Loucy (cell line): ENCODE measurements at regions not wholly inside any gene's neighbourhood (a gene's known extent, or its start where the extent isn't known, plus 50 kb on each side); places are given as distances from the start of the nearest gene placed in this dataset.

Experiments
- EZH2phosphoT487 ChIP-seq: fragments of 200-600 bp; IDR thresholded peaks from 2 replicates; pipeline ENCODE4 v1.6.1; 2018; ENCODE audit warnings: antibody characterized with exemption, mild to moderate bottlenecking, moderate library complexity, borderline replicate concordance
- TF ChIP-seq, protein P1 (sequence below): fragments of 200-600 bp; sonication (generic); conservative IDR thresholded peaks from 2 replicates; pipeline ENCODE4 v1.5.1; 2014; ENCODE audit warnings: mild to moderate bottlenecking, antibody characterized with exemption, low read length

DNA sequence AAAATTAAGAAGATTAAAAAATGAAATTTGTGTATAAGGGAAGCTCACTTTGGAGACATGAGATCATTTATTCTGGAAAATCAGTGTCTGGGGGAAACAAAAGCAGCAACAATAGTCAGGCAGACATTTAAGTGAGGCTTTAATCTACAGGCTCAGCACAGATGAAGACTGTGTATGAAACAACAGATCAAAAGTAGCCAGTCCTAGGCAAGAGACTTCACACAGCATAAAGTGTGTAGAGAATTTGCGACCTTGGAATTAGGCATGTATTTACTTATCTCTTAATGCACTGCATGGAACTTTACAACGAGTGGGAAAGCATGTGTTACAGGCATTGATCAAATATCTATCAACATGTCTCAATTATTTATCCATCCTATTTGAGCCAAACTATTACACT is 1099.9 kb downstream of the PLA2G4A start:
- TF ChIP-seq, protein P1, sequence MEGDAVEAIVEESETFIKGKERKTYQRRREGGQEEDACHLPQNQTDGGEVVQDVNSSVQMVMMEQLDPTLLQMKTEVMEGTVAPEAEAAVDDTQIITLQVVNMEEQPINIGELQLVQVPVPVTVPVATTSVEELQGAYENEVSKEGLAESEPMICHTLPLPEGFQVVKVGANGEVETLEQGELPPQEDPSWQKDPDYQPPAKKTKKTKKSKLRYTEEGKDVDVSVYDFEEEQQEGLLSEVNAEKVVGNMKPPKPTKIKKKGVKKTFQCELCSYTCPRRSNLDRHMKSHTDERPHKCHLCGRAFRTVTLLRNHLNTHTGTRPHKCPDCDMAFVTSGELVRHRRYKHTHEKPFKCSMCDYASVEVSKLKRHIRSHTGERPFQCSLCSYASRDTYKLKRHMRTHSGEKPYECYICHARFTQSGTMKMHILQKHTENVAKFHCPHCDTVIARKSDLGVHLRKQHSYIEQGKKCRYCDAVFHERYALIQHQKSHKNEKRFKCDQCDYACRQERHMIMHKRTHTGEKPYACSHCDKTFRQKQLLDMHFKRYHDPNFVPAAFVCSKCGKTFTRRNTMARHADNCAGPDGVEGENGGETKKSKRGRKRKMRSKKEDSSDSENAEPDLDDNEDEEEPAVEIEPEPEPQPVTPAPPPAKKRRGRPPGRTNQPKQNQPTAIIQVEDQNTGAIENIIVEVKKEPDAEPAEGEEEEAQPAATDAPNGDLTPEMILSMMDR: no peak
- TF ChIP-seq EZH2phosphoT487: no peak
